PFSK-1 (cell line): ENCODE measurements at regions not wholly inside any gene's neighbourhood (a gene's known extent, or its start where the extent isn't known, plus 50 kb on each side); places are given as distances from the start of the nearest gene placed in this dataset.

ENCODE experiments used
- SIN3A ChIP-seq: IDR thresholded peaks from 2 replicates; pipeline ENCODE4 v1.6.1; 2012; ENCODE audit warnings: mild to moderate bottlenecking, low read length, moderate library complexity, borderline replicate concordance; ENCODE audit not compliant: insufficient read depth
- TF ChIP-seq, protein P1 (sequence below), 2 experiments: IDR thresholded peaks; 2 replicates each; pipeline versions ENCODE4 v1.6.1 to v1.8.0; 2011 to 2012; ENCODE audit warnings: low read depth in 2 of 2, low read length in 2 of 2, control low read depth in 1 of 2, inconsistent platforms in 1 of 2, mild to moderate bottlenecking in 1 of 2, moderate library complexity in 1 of 2; ENCODE audit not compliant: insufficient read depth in 1 of 2

- TF ChIP-seq, protein P1, sequence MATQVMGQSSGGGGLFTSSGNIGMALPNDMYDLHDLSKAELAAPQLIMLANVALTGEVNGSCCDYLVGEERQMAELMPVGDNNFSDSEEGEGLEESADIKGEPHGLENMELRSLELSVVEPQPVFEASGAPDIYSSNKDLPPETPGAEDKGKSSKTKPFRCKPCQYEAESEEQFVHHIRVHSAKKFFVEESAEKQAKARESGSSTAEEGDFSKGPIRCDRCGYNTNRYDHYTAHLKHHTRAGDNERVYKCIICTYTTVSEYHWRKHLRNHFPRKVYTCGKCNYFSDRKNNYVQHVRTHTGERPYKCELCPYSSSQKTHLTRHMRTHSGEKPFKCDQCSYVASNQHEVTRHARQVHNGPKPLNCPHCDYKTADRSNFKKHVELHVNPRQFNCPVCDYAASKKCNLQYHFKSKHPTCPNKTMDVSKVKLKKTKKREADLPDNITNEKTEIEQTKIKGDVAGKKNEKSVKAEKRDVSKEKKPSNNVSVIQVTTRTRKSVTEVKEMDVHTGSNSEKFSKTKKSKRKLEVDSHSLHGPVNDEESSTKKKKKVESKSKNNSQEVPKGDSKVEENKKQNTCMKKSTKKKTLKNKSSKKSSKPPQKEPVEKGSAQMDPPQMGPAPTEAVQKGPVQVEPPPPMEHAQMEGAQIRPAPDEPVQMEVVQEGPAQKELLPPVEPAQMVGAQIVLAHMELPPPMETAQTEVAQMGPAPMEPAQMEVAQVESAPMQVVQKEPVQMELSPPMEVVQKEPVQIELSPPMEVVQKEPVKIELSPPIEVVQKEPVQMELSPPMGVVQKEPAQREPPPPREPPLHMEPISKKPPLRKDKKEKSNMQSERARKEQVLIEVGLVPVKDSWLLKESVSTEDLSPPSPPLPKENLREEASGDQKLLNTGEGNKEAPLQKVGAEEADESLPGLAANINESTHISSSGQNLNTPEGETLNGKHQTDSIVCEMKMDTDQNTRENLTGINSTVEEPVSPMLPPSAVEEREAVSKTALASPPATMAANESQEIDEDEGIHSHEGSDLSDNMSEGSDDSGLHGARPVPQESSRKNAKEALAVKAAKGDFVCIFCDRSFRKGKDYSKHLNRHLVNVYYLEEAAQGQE (IDR thresholded peaks at IDR 0.05; ENCODE audit: insufficient read depth in 1 of 2, low read depth in 2 of 2, low read length in 2 of 2) = no peak
- no peak for TF ChIP-seq SIN3A
These were observed 176.5 kb upstream of the CTNND2 start for GRCh38 chr5:12080761-12081160.
